GM18502 (cell line): ENCODE measurements at regions not wholly inside any gene's neighbourhood (a gene's known extent, or its start where the extent isn't known, plus 50 kb on each side); places are given as distances from the start of the nearest gene placed in this dataset.
A peak's percentile ranks its signal among the peaks of the same experiment; 100 is the strongest.
"Not testable (repeated sequence)": the region's sequence is repeated elsewhere in the genome, so short reads cannot be mapped to it uniquely, and the experiment has no call there.

Source experiments
- ATAC-seq: cut with Tn5 transposase; IDR thresholded peaks from one replicate; pipeline ENCODE4 v1.9.1; 2021; ENCODE audit warnings: mild to moderate bottlenecking; ENCODE audit not compliant: unreplicated experiment, poor library complexity

DNA sequence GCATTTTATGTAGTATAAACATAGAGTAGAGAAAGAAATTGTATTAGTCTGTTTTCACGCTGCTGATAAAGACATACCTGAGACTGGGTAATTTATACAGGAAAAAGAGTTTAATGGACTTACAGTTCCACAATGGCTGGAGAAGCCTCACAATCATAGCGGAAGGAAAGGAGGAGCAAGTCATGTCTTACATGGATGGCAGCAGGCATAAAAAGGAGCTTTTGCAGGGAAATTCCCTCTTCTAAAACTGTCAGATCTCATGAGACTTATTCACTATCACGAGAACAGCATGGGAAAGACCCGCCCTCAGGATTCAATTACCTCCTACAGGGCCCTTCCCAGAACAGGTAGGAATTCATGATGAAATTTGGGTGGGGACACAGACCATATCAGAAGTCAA lies 98.1 kb downstream of the ARRDC3 start:
- ATAC-seq, result not testable (repeated sequence)

- ATAC-seq, result no peak
These were observed 99.2 kb downstream of the ARRDC3 start for GRCh38 chr5:91283899-91284298.

DNA sequence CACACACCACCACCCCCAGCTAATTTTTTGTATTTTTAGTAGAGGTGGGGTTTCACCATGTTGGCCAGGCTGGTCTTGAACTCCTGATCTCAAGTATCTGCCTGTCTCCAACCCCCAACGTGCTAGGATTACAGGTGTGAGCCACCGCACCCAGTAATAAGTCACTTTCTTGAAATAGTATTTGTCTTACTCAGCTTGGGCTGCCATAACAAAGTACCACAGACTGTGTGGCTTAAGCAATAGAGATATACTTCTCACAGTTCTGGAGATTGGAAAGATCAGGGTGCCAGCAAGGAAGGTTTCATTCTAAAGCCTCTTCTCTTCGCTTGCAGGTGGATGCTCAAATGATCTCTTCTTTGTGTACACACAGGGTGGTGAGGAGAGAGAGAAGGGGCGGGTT lies 99.8 kb downstream of the ARRDC3 start:
- ATAC-seq, result no peak

DNA sequence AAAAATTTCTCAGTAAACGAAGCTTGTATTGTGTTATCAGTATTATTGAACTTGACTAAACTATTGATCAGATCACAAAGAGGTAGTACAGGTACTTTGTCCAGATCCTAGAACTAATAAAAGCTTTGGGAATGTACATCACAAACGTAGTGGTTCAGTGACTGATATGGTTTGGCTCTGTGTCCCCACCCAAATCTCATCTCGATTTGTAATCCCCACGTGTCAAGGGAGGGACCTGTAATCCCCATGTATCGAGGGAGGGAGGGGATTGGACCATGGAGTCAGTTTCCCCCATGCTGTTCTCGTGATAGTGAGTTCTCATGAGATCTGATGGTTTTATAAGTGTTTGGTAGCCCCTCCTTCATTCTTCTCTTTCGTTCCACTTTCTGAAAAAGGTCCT lies 100.9 kb downstream of the ARRDC3 start:
- ATAC-seq, result no peak

DNA sequence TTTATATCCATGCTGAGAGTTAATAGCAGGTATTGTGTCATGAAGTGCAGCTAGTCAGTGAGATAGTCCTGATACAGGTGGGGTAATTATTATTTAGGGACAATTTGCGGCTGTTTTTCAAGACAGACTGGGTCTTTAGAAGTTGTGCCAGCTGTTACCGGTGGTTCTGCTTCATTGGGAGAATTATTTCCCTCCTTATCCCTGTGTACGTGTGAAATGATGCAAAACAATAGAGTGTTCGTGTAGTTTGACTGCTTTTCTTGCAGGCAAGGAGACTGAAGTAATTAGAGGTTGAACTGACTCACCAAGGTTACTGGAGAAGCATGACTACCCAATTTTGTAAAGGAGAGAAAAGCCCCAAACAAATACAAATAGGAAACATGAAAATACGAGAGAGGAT lies 101.7 kb downstream of the ARRDC3 start:
- ATAC-seq, result no peak

- peak; percentile 93 for ATAC-seq
These were observed 102.5 kb downstream of the ARRDC3 start for GRCh38 chr5:91280362-91281269.

GRCh38 chr5:91277840-91278239 lies 105.3 kb downstream of the ARRDC3 start:
- ATAC-seq, result no peak

DNA sequence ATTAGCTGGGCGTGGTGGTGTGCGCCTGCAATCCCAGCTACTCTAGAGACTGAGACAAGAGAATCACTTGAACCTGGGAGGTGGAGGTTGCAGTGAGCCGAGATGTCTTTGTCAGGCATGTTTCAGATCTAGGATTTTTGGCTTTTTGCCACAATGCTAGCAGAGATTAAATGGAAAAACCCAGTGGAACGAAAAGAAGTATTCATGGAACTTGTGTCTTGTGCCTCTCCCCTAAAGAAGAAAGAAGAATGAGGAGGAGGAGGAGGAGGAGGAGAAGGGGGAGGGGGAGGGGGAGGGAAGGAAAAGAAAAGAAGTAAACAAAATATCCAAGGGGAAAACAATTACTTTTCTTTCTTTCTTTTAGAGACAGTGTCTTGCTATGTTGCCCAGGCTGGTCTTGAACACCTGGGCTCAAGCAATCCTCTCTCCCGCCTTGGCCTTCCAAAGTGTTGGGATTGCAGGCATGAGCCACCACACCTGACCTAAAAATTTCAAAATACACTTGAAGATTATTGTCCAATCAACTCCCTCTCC lies 106.0 kb downstream of the ARRDC3 start:
- no peak for ATAC-seq

GRCh38 chr5:91272858-91273257 lies 110.3 kb downstream of the ARRDC3 start:
- ATAC-seq, result peak; percentile 91

- ATAC-seq, result peak; percentile 65
These were observed 111.1 kb downstream of the ARRDC3 start for GRCh38 chr5:91271999-91272398.

DNA sequence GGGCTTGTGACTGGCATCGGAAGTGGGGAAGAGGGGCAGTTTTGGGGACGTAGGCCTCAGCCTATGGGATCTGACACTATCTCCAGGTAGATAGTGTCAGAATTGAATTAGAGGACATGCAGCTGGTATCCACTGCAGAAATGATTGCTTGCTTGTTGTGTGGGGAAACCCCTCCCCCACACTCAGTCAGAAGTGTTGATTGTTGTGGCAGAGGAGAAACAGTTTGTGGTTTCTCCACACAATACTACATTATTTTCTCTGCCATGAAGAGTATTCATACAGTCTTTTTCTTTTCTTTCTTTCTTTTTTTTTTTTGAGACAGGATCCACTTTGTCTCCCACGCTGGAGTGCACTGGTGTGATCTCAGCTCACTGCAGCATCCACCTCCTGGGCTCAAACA lies 113.9 kb downstream of the ARRDC3 start:
- no peak for ATAC-seq

DNA sequence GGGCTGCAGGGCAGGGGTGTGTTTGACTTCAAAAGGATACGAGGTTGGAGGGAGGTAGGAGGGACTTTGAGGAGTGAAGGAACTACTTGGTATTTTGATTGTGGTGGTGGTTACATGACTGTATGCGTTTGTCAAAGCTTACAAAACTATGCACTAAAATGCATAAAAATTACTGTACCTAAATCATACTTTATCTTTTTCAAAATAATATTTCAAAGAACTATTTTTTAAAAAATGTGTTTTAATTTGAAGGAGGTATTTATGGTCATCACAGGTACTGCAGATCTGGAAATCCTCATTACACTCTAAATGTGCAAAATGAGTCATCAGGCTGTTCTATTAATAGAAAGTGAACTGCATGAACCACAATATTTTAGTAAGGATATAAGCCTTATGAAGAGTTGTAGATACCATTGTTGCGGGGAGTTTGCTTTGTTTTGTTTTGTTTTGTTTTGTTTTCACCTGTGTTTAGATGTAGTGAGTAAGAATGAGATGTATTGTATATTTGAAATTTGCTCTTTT lies 116.9 kb downstream of the ARRDC3 start:
- ATAC-seq, result peak; percentile 85

GRCh38 chr5:91264311-91265051 lies 118.6 kb downstream of the ARRDC3 start:
- ATAC-seq, result no peak

GRCh38 chr5:91263898-91264297 lies 119.2 kb downstream of the ARRDC3 start:
- ATAC-seq, result no peak

- no peak for ATAC-seq
These were observed 125.8 kb downstream of the ARRDC3 start for GRCh38 chr5:91257301-91257700.

DNA sequence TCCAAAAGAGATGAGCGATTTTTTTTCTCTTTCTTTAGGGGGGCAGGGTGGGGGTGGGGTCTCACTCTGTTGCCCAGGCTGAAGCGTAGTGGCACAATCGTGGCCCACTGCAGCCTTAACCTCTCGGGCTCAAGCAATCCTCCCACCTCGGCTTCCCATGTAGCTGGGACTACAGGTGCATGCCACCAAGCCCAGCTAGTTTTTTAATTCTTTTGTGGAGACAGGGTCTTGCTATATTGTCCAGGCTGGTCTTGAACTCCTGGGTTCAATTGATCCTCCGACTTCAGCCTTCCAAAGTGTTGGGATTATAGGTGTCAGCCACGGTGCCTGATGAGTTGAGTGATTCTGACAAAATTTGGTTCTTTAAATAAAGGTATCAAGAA lies 127.0 kb downstream of the ARRDC3 start:
- ATAC-seq, result no peak

DNA sequence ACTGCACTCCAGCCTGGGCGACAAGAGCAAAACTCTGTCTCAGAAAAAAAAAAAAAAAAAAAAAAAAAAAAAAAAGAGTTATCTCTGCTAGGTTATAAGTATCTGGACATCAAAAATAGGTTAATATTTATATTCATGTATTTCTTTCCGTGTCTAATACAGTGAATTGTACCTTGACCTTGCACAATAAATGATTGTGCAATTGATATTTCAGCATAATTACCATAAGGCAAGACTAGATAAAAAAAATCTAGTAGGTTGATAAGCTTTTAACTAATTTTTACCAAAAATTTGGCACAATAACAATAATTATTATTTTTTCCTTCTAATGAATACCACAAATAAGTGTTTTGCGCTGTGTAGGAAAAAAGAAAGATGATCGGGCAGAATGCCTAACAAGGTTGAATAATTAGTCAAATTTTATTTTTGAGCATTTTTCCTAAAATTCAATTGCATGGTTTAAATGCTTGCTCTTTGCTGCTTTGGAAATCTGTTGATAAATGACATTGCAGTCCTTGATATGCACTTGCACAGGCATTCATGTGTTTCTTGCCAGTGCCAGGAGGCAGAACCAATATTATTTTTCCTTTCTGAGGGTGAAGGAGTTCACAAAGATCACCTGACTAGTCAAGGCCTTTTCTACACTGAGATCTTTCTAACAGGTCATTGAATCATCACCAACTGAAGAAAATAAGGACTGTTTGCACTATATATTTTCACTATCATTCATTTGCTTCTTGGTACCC lies 127.5 kb downstream of the ARRDC3 start:
- ATAC-seq, result no peak

GRCh38 chr5:91252916-91253315 lies 130.2 kb downstream of the ARRDC3 start:
- no peak for ATAC-seq

DNA sequence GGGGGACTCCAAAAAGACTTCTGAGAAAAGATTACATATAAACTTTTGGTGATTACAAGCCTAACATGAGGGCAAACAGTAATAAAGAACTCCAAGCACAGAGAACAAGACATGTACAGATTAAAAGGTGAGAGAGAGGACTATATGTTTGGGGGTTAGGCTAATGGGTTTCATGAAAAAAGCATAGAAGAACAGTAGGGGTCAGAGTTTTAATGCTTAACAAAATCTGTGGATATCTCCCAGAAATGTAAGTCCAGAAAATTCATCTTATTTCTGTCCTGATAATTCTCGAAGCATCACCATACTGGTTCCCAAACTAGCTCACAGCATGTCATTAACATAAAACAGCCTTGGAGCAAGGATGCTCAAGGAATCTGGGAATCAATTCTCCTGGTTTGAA lies 137.2 kb downstream of the ARRDC3 start:
- no peak for ATAC-seq

- ATAC-seq, result no peak
These were observed 138.1 kb downstream of the ARRDC3 start for GRCh38 chr5:91245074-91245452.
